Activated naive CD4-positive, alpha-beta T cell treated with anti-CD3 and anti-CD28 coated beads for 36 hours (primary cell): ENCODE measurements at regions not wholly inside any gene's neighbourhood (a gene's known extent, or its start where the extent isn't known, plus 50 kb on each side); places are given as distances from the start of the nearest gene placed in this dataset.
A peak's percentile ranks its signal among the peaks of the same experiment; 100 is the strongest.
"Not testable (repeated sequence)": the region's sequence is repeated elsewhere in the genome, so short reads cannot be mapped to it uniquely, and the experiment has no call there.

Experiments used
- CTCF ChIA-PET: fragments of 350-600 bp; sonication (Branson Sonifier 250); formaldehyde crosslinking; loops from one replicate; lab custom pipeline; 2021; ENCODE audit warnings: antibody characterized with exemption; lab: Charles Lee
- DNase-seq: peaks from one replicate; pipeline ENCODE4 v3.0.0-alpha.2; 2020
- H3K27ac Mint-ChIP-seq: one replicate; pipeline ENCODE4 v1.8.0; 2021; ENCODE audit warnings: mild to moderate bottlenecking, mixed read lengths
- H3K27me3 Mint-ChIP-seq: one replicate; pipeline ENCODE4 v1.8.0; 2021; ENCODE audit warnings: low read depth, mixed read lengths
- H3K36me3 Mint-ChIP-seq: one replicate; pipeline ENCODE4 v1.8.0; 2021; ENCODE audit warnings: low read depth, mixed read lengths
- H3K4me1 Mint-ChIP-seq: one replicate; pipeline ENCODE4 v1.8.0; 2021; ENCODE audit warnings: low read depth, mixed read lengths
- H3K4me3 Mint-ChIP-seq: one replicate; pipeline ENCODE4 v1.8.0; 2021; ENCODE audit warnings: mild to moderate bottlenecking, moderate library complexity, mixed read lengths
- H3K9me3 Mint-ChIP-seq: one replicate; pipeline ENCODE4 v1.8.0; 2021; ENCODE audit warnings: mixed read lengths
- intact Hi-C: fragments of 100-400 bp; cut with micrococcal nuclease; formaldehyde crosslinking; loops from one replicate; pipeline ENCODE4 v1.15.1; 2023

GRCh38 chr4:162871990-162872389 lies 294.7 kb downstream of the NAF1 start:
- CTCF ChIA-PET = no interaction called here
- Mint-ChIP-seq H3K27me3 (no peaks in the 10 kb centered on the region), H3K4me3 (no peak overlapping the region), H3K36me3 (no peaks in the 10 kb centered on the region), H3K27ac (no peak overlapping the region), H3K4me1 (no peaks in the 10 kb centered on the region), H3K9me3 (peaks cover 5% of the 10 kb centered on the region)
- no peak for DNase-seq
- intact Hi-C loops = no loop called here

DNA sequence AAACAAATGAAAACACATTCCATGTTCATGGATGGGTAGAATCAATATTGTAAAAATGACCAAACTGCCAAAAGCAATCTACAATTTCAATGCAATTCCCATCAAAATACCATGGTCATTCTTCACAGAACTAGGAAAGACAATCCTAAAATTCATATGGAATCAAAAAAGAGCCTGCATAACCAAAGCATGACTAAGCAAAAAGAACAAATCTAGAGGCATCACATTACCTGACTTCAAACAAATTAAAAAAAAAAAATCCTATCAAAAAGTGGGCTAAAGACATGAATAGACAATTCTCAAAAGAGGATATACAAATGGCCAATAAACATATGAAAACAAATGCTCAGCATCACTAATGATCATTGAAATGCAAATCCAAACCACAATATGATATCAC lies 297.5 kb downstream of the NAF1 start:
- Mint-ChIP-seq H3K36me3 (no peaks in the 10 kb centered on the region), H3K9me3 (peaks cover 5% of the 10 kb centered on the region), H3K27ac (no peak overlapping the region), H3K27me3 (no peaks in the 10 kb centered on the region), H3K4me1 (no peaks in the 10 kb centered on the region), H3K4me3 (no peak overlapping the region)
- DNase-seq = no peak
- CTCF ChIA-PET = interaction anchor here (1.7 kb wide), 1 partner anchor 34 kb away, joined by 3 read pairs; no protein-coding TSS in a partner anchor
- intact Hi-C loops = no loop called here

GRCh38 chr4:162866565-162866964 lies 300.1 kb downstream of the NAF1 start:
- CTCF ChIA-PET = no interaction called here
- Mint-ChIP-seq H3K36me3 (no peaks in the 10 kb centered on the region), H3K27me3 (no peaks in the 10 kb centered on the region), H3K27ac (no peak overlapping the region), H3K4me3 (no peak overlapping the region), H3K4me1 (no peaks in the 10 kb centered on the region), H3K9me3 (peaks cover 5% of the 10 kb centered on the region)
- no peak for DNase-seq
- intact Hi-C loops = no loop called here

DNA sequence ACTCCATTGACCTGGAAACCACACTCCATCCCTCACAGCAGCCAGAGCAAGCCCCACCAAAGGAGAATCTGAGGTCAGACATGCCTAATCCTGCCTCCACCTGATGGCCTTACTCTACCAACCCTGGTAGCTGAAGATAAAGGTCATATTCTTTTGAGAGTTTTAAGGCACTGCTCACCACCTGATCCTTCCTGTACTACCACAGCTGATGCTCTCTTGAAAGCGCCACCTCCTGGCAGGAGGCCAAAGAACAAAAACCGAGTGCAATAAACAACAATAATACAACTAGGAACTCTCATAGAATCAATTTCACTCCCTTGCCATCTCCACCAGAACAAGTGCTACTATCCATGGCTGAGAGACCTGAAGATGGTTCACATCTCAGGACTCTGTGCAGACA lies 301.6 kb downstream of the NAF1 start:
- no peak overlapping the region for H3K4me3 Mint-ChIP-seq
- CTCF ChIA-PET = no interaction called here
- H3K27ac Mint-ChIP-seq = no peak overlapping the region

DNA sequence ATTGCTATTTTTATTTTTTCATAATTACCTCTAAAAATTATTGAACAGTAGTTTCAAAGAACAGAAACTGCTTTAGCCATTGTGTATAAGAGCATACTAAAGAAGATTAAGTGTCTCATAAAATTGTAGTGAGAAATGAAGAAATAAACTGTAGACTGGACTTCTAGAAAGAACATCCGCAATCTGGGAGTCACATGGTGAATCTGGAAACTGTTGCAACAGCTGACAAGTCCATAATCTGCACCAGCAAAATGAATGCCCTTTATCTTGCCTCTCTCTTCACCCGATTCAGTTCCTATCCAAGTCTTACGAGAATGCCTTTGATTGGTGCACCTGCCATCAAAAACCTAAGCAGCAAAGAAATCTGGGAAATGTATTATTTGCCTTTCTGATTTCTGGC lies 312.9 kb downstream of the NAF1 start:
- no peaks in the 10 kb centered on the region for H3K27me3 Mint-ChIP-seq
- H3K9me3 Mint-ChIP-seq = no peaks in the 10 kb centered on the region
- no peaks in the 10 kb centered on the region for H3K36me3 Mint-ChIP-seq

More for the DNA sequence above, 301.6 kb downstream of the NAF1 start:
- no peaks in the 10 kb centered on the region for H3K4me1 Mint-ChIP-seq
- peak; percentile 4 for DNase-seq
- H3K9me3 Mint-ChIP-seq = peaks cover 5% of the 10 kb centered on the region
- H3K27me3 Mint-ChIP-seq = no peaks in the 10 kb centered on the region
- intact Hi-C loops = no loop called here
- no peaks in the 10 kb centered on the region for H3K36me3 Mint-ChIP-seq

DNA sequence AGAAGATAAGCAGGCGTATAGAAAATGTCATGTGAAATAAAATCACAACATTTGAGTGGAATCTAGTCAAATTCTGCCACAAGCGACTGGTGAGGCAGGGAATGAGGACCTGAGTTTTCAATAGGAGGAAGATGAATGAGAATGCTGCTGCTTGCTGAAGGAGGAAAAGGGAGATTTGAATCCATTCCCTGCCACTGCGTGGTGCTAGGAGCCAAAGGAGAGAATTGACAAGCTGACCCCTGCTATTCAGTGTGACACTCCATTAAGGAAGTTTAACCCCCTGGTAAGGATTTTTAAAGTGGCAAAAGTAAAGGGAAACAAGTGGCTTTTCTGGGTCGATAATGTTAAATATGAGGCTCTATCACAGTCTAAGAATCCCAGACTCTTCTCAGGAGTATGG lies 314.0 kb downstream of the NAF1 start:
- intact Hi-C loops = no loop called here
- Mint-ChIP-seq H3K9me3 (no peaks in the 10 kb centered on the region), H3K27ac (no peak overlapping the region)

More for the DNA sequence above, 312.9 kb downstream of the NAF1 start:
- CTCF ChIA-PET = interaction anchor here (2.1 kb wide), 1 partner anchor 19 kb away, joined by 7 read pairs; no protein-coding TSS in a partner anchor
- intact Hi-C loops = no loop called here
- H3K4me3 Mint-ChIP-seq = no peak overlapping the region
- DNase-seq = no peak
- no peaks in the 10 kb centered on the region for H3K4me1 Mint-ChIP-seq
- H3K27ac Mint-ChIP-seq = no peak overlapping the region

GRCh38 chr4:162851241-162851758 lies 315.4 kb downstream of the NAF1 start:
- DNase-seq, H3K4me3 Mint-ChIP-seq, H3K36me3 Mint-ChIP-seq, H3K27me3 Mint-ChIP-seq, intact Hi-C loops, CTCF ChIA-PET, H3K9me3 Mint-ChIP-seq, H3K27ac Mint-ChIP-seq, H3K4me1 Mint-ChIP-seq: not testable (repeated sequence)

More for the DNA sequence above, 314.0 kb downstream of the NAF1 start:
- DNase-seq = no peak
- no peak overlapping the region for H3K4me3 Mint-ChIP-seq
- no peaks in the 10 kb centered on the region for H3K36me3 Mint-ChIP-seq
- CTCF ChIA-PET = interaction anchor here (2.1 kb wide), 1 partner anchor 17 kb away, joined by 7 read pairs; no protein-coding TSS in a partner anchor
- H3K27me3 Mint-ChIP-seq = no peaks in the 10 kb centered on the region
- H3K4me1 Mint-ChIP-seq = no peaks in the 10 kb centered on the region

- Mint-ChIP-seq H3K9me3 (no peaks in the 10 kb centered on the region), H3K36me3 (no peaks in the 10 kb centered on the region), H3K4me1 (no peaks in the 10 kb centered on the region), H3K27me3 (no peaks in the 10 kb centered on the region), H3K4me3 (no peak overlapping the region), H3K27ac (no peak overlapping the region)
- intact Hi-C loops = no loop called here
- DNase-seq = no peak
- CTCF ChIA-PET = interaction anchor here (0.5 kb wide), 1 partner anchor 1101 kb away, joined by 3 read pairs; no protein-coding TSS in a partner anchor
Observed at GRCh38 chr4:162849937-162850336, 316.8 kb downstream of the NAF1 start.

DNA sequence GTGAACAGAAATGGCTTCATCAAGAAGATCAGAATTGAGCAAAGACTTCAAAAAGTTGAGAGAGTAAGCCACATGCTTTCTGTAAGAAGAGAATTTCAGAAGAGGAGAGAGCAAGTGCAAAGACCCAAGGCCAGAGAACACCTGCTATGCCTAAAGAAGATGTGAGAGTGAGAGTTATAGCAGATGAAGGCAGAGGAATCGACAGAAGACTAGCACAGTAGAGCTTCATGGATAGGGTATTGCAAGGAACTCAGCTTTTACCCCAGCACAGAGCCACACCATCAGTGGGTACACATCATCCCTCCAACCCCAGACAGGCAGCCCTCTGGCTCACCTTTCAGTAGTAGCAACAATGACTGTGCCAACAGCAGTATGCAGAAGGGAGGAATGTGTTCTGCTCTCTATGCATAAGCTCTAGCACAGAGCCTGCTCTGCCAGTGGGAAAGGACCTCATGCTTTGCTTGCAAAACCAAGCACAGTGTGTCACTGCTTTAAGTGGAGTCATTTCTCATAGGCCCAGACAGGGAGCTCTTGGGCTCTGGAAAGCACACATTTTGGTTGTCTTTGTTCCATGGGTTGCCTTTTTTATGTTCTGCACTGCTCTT lies 318.6 kb downstream of the NAF1 start:
- no peak for DNase-seq
- CTCF ChIA-PET = no interaction called here

GRCh38 chr4:162841753-162842152 lies 324.9 kb downstream of the NAF1 start:
- intact Hi-C loops = no loop called here
- Mint-ChIP-seq H3K27me3 (no peaks in the 10 kb centered on the region), H3K27ac (no peak overlapping the region), H3K4me3 (no peak overlapping the region), H3K4me1 (no peaks in the 10 kb centered on the region), H3K36me3 (no peaks in the 10 kb centered on the region), H3K9me3 (no peaks in the 10 kb centered on the region)
- CTCF ChIA-PET = no interaction called here
- no peak for DNase-seq

More for the DNA sequence above, 318.6 kb downstream of the NAF1 start:
- Mint-ChIP-seq H3K36me3 (no peaks in the 10 kb centered on the region), H3K27ac (no peak overlapping the region), H3K9me3 (no peaks in the 10 kb centered on the region), H3K27me3 (no peaks in the 10 kb centered on the region), H3K4me3 (no peak overlapping the region), H3K4me1 (no peaks in the 10 kb centered on the region)
- intact Hi-C loops = no loop called here

DNA sequence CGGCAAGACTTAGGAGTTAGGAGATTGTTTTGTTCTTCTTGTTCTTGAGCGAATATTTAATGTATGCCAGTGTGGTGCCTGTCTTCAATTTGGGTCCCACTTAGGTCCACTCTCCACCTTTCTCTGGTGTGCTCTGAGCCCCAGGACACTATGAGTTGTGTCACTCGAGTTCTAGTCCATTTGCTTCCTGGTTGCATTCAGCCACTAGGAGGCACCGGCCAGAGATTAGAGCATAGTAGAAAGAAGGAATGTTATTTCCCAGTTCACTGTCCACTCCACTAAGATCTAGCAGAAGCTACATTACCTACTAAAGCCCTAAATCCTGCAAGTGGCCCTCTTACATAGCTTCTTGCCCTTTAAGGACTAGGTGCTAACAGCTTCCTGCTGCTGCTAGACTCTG lies 326.9 kb downstream of the NAF1 start:
- DNase-seq = no peak
- H3K36me3 Mint-ChIP-seq = no peaks in the 10 kb centered on the region
- CTCF ChIA-PET = no interaction called here
- H3K9me3 Mint-ChIP-seq = peaks cover 2% of the 10 kb centered on the region
- H3K4me3 Mint-ChIP-seq = no peak overlapping the region
- H3K4me1 Mint-ChIP-seq = no peaks in the 10 kb centered on the region
- H3K27me3 Mint-ChIP-seq = no peaks in the 10 kb centered on the region
- intact Hi-C loops = no loop called here
- no peak overlapping the region for H3K27ac Mint-ChIP-seq

DNA sequence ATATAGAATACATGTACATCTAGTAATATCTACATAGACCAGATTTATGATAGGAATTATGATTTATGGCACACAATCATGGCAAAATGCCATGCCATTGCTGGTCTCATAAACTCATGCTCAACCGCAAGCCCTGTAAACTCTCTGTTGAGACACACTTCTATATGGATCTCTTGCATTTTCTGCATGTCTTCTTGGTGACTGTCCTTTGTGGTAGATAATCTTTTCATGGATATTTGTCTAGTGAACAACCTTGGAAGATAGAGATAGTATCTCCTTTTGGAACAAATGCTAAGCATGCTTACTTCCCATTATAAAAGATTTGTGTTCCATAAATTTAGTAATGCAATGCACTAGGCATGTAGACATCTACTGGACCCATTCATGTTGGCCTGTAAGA lies 328.0 kb downstream of the NAF1 start:
- Mint-ChIP-seq H3K4me3 (no peak overlapping the region), H3K27ac (no peak overlapping the region), H3K4me1 (no peaks in the 10 kb centered on the region), H3K27me3 (no peaks in the 10 kb centered on the region), H3K36me3 (no peaks in the 10 kb centered on the region), H3K9me3 (peaks cover 2% of the 10 kb centered on the region)
- intact Hi-C loops = no loop called here
- CTCF ChIA-PET = interaction anchor here (0.7 kb wide), 2 partner anchors 440 to 1357 kb away, joined by 3 to 5 read pairs; no protein-coding TSS in a partner anchor
- DNase-seq = no peak

DNA sequence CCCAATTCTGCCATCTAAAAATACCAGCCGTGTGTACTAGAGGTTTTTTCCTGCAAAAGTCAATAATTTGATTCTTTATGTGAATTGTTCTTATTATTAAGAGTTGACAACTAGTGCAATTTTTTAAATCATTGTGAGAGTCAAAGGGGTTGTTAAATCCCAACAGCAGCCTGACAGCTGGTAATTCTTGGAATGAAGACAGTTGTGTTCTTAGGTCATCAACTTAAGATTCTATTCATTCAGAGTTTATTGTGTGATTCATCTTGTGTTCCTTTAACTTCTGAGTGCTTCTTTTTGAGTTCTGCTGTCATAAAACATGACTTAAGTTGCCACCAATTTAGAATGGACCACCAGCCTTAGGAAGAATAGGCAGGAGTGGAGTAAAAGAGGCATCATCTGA lies 329.0 kb downstream of the NAF1 start:
- Mint-ChIP-seq H3K4me1 (no peaks in the 10 kb centered on the region), H3K4me3 (no peak overlapping the region), H3K9me3 (peaks cover 2% of the 10 kb centered on the region), H3K27me3 (no peaks in the 10 kb centered on the region), H3K36me3 (no peaks in the 10 kb centered on the region), H3K27ac (no peak overlapping the region)
- CTCF ChIA-PET = no interaction called here
- intact Hi-C loops = no loop called here
- DNase-seq = no peak
